H9 (cell line): ENCODE measurements at regions not wholly inside any gene's neighbourhood (a gene's known extent, or its start where the extent isn't known, plus 50 kb on each side); places are given as distances from the start of the nearest gene placed in this dataset.

Experiments
- DNase-seq: peaks from one replicate; pipeline ENCODE4 v3.0.0-alpha.2; 2017
- H2AFZ ChIP-seq: one replicate; pipeline ENCODE4 v1.6.1; 2013; ENCODE audit warnings: mild to moderate bottlenecking, low read length, control low read depth, moderate library complexity
- H2AK5ac ChIP-seq: 2 replicates; pipeline ENCODE4 v1.6.1; 2013; ENCODE audit warnings: low read length, control low read depth, mixed read lengths; ENCODE audit not compliant: insufficient read length
- H2BK120ac ChIP-seq: one replicate; pipeline ENCODE4 v1.6.1; 2013; ENCODE audit warnings: low read depth, mild to moderate bottlenecking, low read length, control low read depth, inconsistent platforms; ENCODE audit not compliant: poor library complexity, severe bottlenecking
- H2BK12ac ChIP-seq: 2 replicates; pipeline ENCODE4 v1.6.1; 2013; ENCODE audit warnings: low read length, control low read depth, mixed read lengths, low read depth; ENCODE audit not compliant: insufficient read length
- H2BK15ac ChIP-seq: 2 replicates; pipeline ENCODE4 v1.6.1; 2013; ENCODE audit warnings: low read depth, low read length, control low read depth
- H2BK20ac ChIP-seq: one replicate; pipeline ENCODE4 v1.6.1; 2013; ENCODE audit warnings: low read depth, mild to moderate bottlenecking, low read length, control low read depth, inconsistent platforms; ENCODE audit not compliant: poor library complexity, severe bottlenecking
- H2BK5ac ChIP-seq: 2 replicates; pipeline ENCODE4 v1.6.1; 2013; ENCODE audit warnings: low read length, control low read depth, mixed read lengths; ENCODE audit not compliant: insufficient read length
- H3K14ac ChIP-seq: 2 replicates; pipeline ENCODE4 v1.6.1; 2013; ENCODE audit warnings: low read length, control low read depth; ENCODE audit not compliant: insufficient read depth
- H3K18ac ChIP-seq: 2 replicates; pipeline ENCODE4 v1.6.1; 2013; ENCODE audit warnings: low read depth, mild to moderate bottlenecking, mixed read lengths, low read length, control low read depth; ENCODE audit not compliant: insufficient read length
- H3K23ac ChIP-seq: 2 replicates; pipeline ENCODE4 v1.6.1; 2013; ENCODE audit warnings: low read length, control low read depth, mixed read lengths, low read depth; ENCODE audit not compliant: insufficient read length
- H3K23me2 ChIP-seq: 2 replicates; pipeline ENCODE4 v1.6.1; 2013; ENCODE audit warnings: low read depth, mild to moderate bottlenecking, mixed read lengths, low read length, control low read depth; ENCODE audit not compliant: insufficient read length, poor library complexity, severe bottlenecking
- H3K27ac ChIP-seq: 2 replicates; pipeline ENCODE4 v1.5.1; 2013; ENCODE audit warnings: low read length, control low read depth, mixed read lengths, low read depth; ENCODE audit not compliant: insufficient read length
- H3K27me3 ChIP-seq: 2 replicates; pipeline ENCODE4 v1.6.1; 2013; ENCODE audit warnings: low read length, control low read depth, inconsistent platforms; ENCODE audit not compliant: insufficient read depth
- H3K4ac ChIP-seq: 2 replicates; pipeline ENCODE4 v1.6.1; 2013; ENCODE audit warnings: low read depth, mild to moderate bottlenecking, control low read depth, inconsistent platforms, low read length, moderate library complexity
- H3K4me1 ChIP-seq: 2 replicates; pipeline ENCODE4 v1.6.1; 2013; ENCODE audit warnings: low read length, control low read depth, inconsistent platforms; ENCODE audit not compliant: insufficient read depth
- H3K4me2 ChIP-seq: 2 replicates; pipeline ENCODE4 v1.6.1; 2013; ENCODE audit warnings: low read length, control low read depth, mixed read lengths; ENCODE audit not compliant: insufficient read length, insufficient read depth
- H3K56ac ChIP-seq: 2 replicates; pipeline ENCODE4 v1.6.1; 2013; ENCODE audit warnings: low read depth, mild to moderate bottlenecking, mixed read lengths, low read length, control low read depth; ENCODE audit not compliant: insufficient read length
- H3K79me1 ChIP-seq: 2 replicates; pipeline ENCODE4 v1.6.1; 2013; ENCODE audit warnings: low read depth, mild to moderate bottlenecking, moderate library complexity, low read length, control low read depth, inconsistent platforms; ENCODE audit not compliant: insufficient read depth, poor library complexity, severe bottlenecking
- H3K79me2 ChIP-seq: 2 replicates; pipeline ENCODE4 v1.6.1; 2013; ENCODE audit warnings: low read length, control low read depth, inconsistent platforms; ENCODE audit not compliant: insufficient read depth
- H3K9ac ChIP-seq: 2 replicates; pipeline ENCODE4 v1.6.1; 2013; ENCODE audit warnings: low read length, control low read depth, mixed read lengths; ENCODE audit not compliant: insufficient read length; ENCODE audit errors: extremely low read depth
- H3K9me3 ChIP-seq: one replicate; pipeline ENCODE4 v1.6.1; 2013; ENCODE audit warnings: low read depth, low read length, inconsistent platforms; ENCODE audit not compliant: control insufficient read depth
- H3T11ph ChIP-seq: one replicate; pipeline ENCODE4 v1.6.1; 2013; ENCODE audit warnings: mild to moderate bottlenecking, low read length, control low read depth, inconsistent platforms
- H4K20me1 ChIP-seq: one replicate; pipeline ENCODE4 v1.6.1; 2013; ENCODE audit not compliant: control insufficient read depth, insufficient read length, insufficient read depth
- H4K5ac ChIP-seq: 2 replicates; pipeline ENCODE4 v1.6.1; 2013; ENCODE audit warnings: low read depth, mild to moderate bottlenecking, mixed read lengths, low read length, control low read depth; ENCODE audit not compliant: insufficient read length
- H4K8ac ChIP-seq: replicated peaks from 2 replicates; pipeline ENCODE4 v1.6.1; 2013; ENCODE audit warnings: low read length, control low read depth, mixed read lengths, low read depth; ENCODE audit not compliant: insufficient read length
- H4K91ac ChIP-seq: 2 replicates; pipeline ENCODE4 v1.6.1; 2013; ENCODE audit warnings: low read depth, mild to moderate bottlenecking, moderate library complexity, mixed read lengths, low read length, control low read depth; ENCODE audit not compliant: insufficient read length
- H3K27ac Mint-ChIP-seq, 3 experiments: 2 replicates in 2 of 3; 3 replicates in 1 of 3; pipeline ENCODE4 v1.8.0; 2020 to 2021; ENCODE audit warnings: mixed read lengths in 3 of 3, mild to moderate bottlenecking in 1 of 3, moderate library complexity in 1 of 3
- H3K27me3 Mint-ChIP-seq: 2 replicates; pipeline ENCODE4 v1.8.0; 2021; ENCODE audit warnings: low read depth, mild to moderate bottlenecking, moderate library complexity, mixed read lengths
- H3K36me3 Mint-ChIP-seq, 3 experiments: 2 replicates in 2 of 3; 3 replicates in 1 of 3; pipeline ENCODE4 v1.8.0; 2020 to 2021; ENCODE audit warnings: low read depth in 3 of 3, mixed read lengths in 3 of 3; ENCODE audit not compliant: insufficient read depth in 1 of 3
- H3K4me1 Mint-ChIP-seq, 2 experiments: 2 replicates each; pipeline ENCODE4 v1.8.0; 2020; ENCODE audit warnings: mixed read lengths in 2 of 2
- H3K4me3 Mint-ChIP-seq, 2 experiments: 2 replicates in 1 of 2; 3 replicates in 1 of 2; pipeline ENCODE4 v1.8.0; 2020 to 2021; ENCODE audit warnings: mild to moderate bottlenecking in 2 of 2, mixed read lengths in 2 of 2, moderate library complexity in 1 of 2
- H3K9me3 Mint-ChIP-seq, 2 experiments: 2 replicates in 1 of 2; 3 replicates in 1 of 2; pipeline ENCODE4 v1.8.0; 2020; ENCODE audit warnings: mild to moderate bottlenecking in 2 of 2, mixed read lengths in 2 of 2, moderate library complexity in 1 of 2
- TF ChIP-seq, protein P1 (sequence below): fragments of 200-600 bp; sonication (generic); conservative IDR thresholded peaks from 3 replicates; pipeline ENCODE4 v1.8.0; 2021; ENCODE audit warnings: antibody characterized with exemption, mild to moderate bottlenecking

- Mint-ChIP-seq H3K27me3 (no peaks in the 10 kb centered on the region; the same call in 1 of the 2 replicates), H3K27ac (no peak overlapping the region), H3K9me3 (peaks cover 0 to 2% of the 10 kb centered on the region in 2 experiments; a peak in 2 of 5 replicates), H3K36me3 (no peaks in the 10 kb centered on the region), H3K4me3 (no peak overlapping the region), H3K4me1 (peaks cover 0 to 6% of the 10 kb centered on the region in 2 experiments; a peak in 2 of 4 replicates)
- Histone ChIP-seq H3T11ph (no peak overlapping the region), H4K20me1 (no peaks in the 10 kb centered on the region), H2BK15ac (no peak overlapping the region), H4K5ac (no peak overlapping the region), H2AFZ (no peak overlapping the region), H2BK120ac (no peak overlapping the region), H4K8ac (no peak overlapping the region), H3K14ac (no peak overlapping the region), H3K4me2 (no peak overlapping the region), H3K27me3 (no peaks in the 10 kb centered on the region), H3K9me3 (no peaks in the 10 kb centered on the region), H3K4ac (no peak overlapping the region), H3K9ac (no peak overlapping the region), H3K23ac (no peak overlapping the region), H3K18ac (no peak overlapping the region), H3K79me2 (no peaks in the 10 kb centered on the region), H2BK12ac (no peak overlapping the region), H3K4me1 (no peaks in the 10 kb centered on the region), H3K27ac (no peak overlapping the region), H2BK20ac (no peak overlapping the region), H2AK5ac (no peak overlapping the region), H3K23me2 (no peaks in the 10 kb centered on the region), H3K79me1 (no peaks in the 10 kb centered on the region), H2BK5ac (no peak overlapping the region), H3K56ac (no peak overlapping the region), H4K91ac (no peak overlapping the region)
- TF ChIP-seq, protein P1, sequence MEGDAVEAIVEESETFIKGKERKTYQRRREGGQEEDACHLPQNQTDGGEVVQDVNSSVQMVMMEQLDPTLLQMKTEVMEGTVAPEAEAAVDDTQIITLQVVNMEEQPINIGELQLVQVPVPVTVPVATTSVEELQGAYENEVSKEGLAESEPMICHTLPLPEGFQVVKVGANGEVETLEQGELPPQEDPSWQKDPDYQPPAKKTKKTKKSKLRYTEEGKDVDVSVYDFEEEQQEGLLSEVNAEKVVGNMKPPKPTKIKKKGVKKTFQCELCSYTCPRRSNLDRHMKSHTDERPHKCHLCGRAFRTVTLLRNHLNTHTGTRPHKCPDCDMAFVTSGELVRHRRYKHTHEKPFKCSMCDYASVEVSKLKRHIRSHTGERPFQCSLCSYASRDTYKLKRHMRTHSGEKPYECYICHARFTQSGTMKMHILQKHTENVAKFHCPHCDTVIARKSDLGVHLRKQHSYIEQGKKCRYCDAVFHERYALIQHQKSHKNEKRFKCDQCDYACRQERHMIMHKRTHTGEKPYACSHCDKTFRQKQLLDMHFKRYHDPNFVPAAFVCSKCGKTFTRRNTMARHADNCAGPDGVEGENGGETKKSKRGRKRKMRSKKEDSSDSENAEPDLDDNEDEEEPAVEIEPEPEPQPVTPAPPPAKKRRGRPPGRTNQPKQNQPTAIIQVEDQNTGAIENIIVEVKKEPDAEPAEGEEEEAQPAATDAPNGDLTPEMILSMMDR: no peak
- no peak for DNase-seq
Measured at GRCh38 chr13:73658639-73659038, 475.6 kb downstream of the KLF12 start.
